ENCODE measurements at regions not wholly inside any gene's neighbourhood (a gene's known extent, or its start where the extent isn't known, plus 50 kb on each side); places are given as distances from the start of the nearest gene placed in this dataset.

GRCh38 chr10:10160821-10161312 is 856.8 kb upstream of the CELF2 start:
- no peak for ATAC-seq
- no peak for TF ChIP-seq ZFP30 (CRISPR knock-in tag; IDR thresholded peaks at IDR 0.05)
- no peak for TF ChIP-seq PPARA (CRISPR knock-in tag; IDR thresholded peaks at IDR 0.05; ENCODE audit: borderline replicate concordance)
- no peak for TF ChIP-seq ARNTL (CRISPR knock-in tag; IDR thresholded peaks at IDR 0.05; ENCODE audit: borderline replicate concordance, low read depth)
- no peak for TF ChIP-seq ZNF565 (CRISPR knock-in tag; conservative IDR thresholded peaks at IDR 0.05; ENCODE audit: low read depth)
- no peak for TF ChIP-seq TSHZ2 (CRISPR knock-in tag; IDR thresholded peaks at IDR 0.05)
- no peak for TF ChIP-seq CSDC2 (CRISPR knock-in tag; IDR thresholded peaks at IDR 0.05)
- TF ChIP-seq GLIS3 (CRISPR knock-in tag; IDR thresholded peaks at IDR 0.05) = no peak

- TF ChIP-seq RARB (CRISPR knock-in tag; IDR thresholded peaks at IDR 0.05) = no peak
- TF ChIP-seq ISL1 (CRISPR knock-in tag; IDR thresholded peaks at IDR 0.05) = no peak
- TF ChIP-seq ZC3H10 (CRISPR knock-in tag; IDR thresholded peaks at IDR 0.05) = no peak
- TF ChIP-seq, protein P1, sequence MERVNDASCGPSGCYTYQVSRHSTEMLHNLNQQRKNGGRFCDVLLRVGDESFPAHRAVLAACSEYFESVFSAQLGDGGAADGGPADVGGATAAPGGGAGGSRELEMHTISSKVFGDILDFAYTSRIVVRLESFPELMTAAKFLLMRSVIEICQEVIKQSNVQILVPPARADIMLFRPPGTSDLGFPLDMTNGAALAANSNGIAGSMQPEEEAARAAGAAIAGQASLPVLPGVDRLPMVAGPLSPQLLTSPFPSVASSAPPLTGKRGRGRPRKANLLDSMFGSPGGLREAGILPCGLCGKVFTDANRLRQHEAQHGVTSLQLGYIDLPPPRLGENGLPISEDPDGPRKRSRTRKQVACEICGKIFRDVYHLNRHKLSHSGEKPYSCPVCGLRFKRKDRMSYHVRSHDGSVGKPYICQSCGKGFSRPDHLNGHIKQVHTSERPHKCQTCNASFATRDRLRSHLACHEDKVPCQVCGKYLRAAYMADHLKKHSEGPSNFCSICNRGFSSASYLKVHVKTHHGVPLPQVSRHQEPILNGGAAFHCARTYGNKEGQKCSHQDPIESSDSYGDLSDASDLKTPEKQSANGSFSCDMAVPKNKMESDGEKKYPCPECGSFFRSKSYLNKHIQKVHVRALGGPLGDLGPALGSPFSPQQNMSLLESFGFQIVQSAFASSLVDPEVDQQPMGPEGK (CRISPR knock-in tag; IDR thresholded peaks at IDR 0.05; ENCODE audit: borderline replicate concordance) = no peak
- TF ChIP-seq, protein P2, sequence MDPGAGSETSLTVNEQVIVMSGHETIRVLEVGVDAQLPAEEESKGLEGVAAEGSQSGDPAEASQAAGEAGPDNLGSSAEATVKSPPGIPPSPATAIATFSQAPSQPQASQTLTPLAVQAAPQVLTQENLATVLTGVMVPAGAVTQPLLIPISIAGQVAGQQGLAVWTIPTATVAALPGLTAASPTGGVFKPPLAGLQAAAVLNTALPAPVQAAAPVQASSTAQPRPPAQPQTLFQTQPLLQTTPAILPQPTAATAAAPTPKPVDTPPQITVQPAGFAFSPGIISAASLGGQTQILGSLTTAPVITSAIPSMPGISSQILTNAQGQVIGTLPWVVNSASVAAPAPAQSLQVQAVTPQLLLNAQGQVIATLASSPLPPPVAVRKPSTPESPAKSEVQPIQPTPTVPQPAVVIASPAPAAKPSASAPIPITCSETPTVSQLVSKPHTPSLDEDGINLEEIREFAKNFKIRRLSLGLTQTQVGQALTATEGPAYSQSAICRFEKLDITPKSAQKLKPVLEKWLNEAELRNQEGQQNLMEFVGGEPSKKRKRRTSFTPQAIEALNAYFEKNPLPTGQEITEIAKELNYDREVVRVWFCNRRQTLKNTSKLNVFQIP (CRISPR knock-in tag; IDR thresholded peaks at IDR 0.05; ENCODE audit: borderline replicate concordance, low read depth) = no peak
- no peak for TF ChIP-seq ZFP3 (CRISPR knock-in tag; IDR thresholded peaks at IDR 0.05)
- no peak for TF ChIP-seq TOX (CRISPR knock-in tag; IDR thresholded peaks at IDR 0.05; ENCODE audit: borderline replicate concordance)
- TF ChIP-seq ZNF70 (CRISPR knock-in tag; IDR thresholded peaks at IDR 0.05) = no peak
- TF ChIP-seq PPARA (CRISPR knock-in tag; IDR thresholded peaks at IDR 0.05; ENCODE audit: borderline replicate concordance) = no peak
- TF ChIP-seq TCF4 (CRISPR knock-in tag; IDR thresholded peaks at IDR 0.05; ENCODE audit: borderline replicate concordance) = no peak
- TF ChIP-seq, protein P3, sequence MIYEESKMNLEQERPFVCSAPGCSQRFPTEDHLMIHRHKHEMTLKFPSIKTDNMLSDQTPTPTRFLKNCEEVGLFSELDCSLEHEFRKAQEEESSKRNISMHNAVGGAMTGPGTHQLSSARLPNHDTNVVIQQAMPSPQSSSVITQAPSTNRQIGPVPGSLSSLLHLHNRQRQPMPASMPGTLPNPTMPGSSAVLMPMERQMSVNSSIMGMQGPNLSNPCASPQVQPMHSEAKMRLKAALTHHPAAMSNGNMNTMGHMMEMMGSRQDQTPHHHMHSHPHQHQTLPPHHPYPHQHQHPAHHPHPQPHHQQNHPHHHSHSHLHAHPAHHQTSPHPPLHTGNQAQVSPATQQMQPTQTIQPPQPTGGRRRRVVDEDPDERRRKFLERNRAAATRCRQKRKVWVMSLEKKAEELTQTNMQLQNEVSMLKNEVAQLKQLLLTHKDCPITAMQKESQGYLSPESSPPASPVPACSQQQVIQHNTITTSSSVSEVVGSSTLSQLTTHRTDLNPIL (CRISPR knock-in tag; IDR thresholded peaks at IDR 0.05; ENCODE audit: low read depth) = no peak
- no peak for TF ChIP-seq OSR1 (CRISPR knock-in tag; IDR thresholded peaks at IDR 0.05)
- TF ChIP-seq ESRRG (CRISPR knock-in tag; IDR thresholded peaks at IDR 0.05) = no peak
- no peak for TF ChIP-seq ZFP30 (CRISPR knock-in tag; IDR thresholded peaks at IDR 0.05)
- TF ChIP-seq, protein P4, sequence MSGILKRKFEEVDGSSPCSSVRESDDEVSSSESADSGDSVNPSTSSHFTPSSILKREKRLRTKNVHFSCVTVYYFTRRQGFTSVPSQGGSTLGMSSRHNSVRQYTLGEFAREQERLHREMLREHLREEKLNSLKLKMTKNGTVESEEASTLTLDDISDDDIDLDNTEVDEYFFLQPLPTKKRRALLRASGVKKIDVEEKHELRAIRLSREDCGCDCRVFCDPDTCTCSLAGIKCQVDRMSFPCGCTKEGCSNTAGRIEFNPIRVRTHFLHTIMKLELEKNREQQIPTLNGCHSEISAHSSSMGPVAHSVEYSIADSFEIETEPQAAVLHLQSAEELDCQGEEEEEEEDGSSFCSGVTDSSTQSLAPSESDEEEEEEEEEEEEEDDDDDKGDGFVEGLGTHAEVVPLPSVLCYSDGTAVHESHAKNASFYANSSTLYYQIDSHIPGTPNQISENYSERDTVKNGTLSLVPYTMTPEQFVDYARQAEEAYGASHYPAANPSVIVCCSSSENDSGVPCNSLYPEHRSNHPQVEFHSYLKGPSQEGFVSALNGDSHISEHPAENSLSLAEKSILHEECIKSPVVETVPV (CRISPR knock-in tag; IDR thresholded peaks at IDR 0.05) = no peak
- TF ChIP-seq TSHZ2 (CRISPR knock-in tag; IDR thresholded peaks at IDR 0.05) = no peak
Measured at GRCh38 chr10:10164848-10165247, 852.8 kb upstream of the CELF2 start.

More at GRCh38 chr10:10164848-10165247, 852.8 kb upstream of the CELF2 start:
- ATAC-seq = no peak
